CD4-positive, alpha-beta T cell treated with Interleukin-17A for 1 hour (primary cell): ENCODE measurements at regions not wholly inside any gene's neighbourhood (a gene's known extent, or its start where the extent isn't known, plus 50 kb on each side); places are given as distances from the start of the nearest gene placed in this dataset.
"Not testable (repeated sequence)": the region's sequence is repeated elsewhere in the genome, so short reads cannot be mapped to it uniquely, and the experiment has no call there.

Experiments
- DNase-seq: peaks from one replicate; pipeline ENCODE4 v3.0.0-alpha.2; 2020

GRCh38 chr7:65145008-65145407, 138.5 kb upstream of the ERV3-1 start:
- not testable (repeated sequence) for DNase-seq

DNA sequence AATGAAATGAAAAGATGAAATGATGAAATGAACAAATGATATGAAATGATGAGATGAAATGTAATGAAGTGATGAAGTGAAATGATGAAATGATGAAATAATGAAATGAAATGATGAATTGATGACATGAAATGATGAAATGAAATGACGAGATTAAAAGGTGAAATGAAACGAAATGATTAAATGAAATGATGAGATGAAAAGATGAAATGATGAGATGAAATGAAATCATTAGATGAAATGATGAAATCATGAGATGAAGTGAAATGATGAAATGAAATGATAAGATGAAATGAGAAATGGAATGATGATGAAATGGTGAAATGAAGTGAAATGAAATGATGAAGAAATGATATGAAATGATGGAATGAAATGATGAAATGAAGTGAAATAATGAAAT, 138.1 kb upstream of the ERV3-1 start:
- DNase-seq, result not testable (repeated sequence)

DNA sequence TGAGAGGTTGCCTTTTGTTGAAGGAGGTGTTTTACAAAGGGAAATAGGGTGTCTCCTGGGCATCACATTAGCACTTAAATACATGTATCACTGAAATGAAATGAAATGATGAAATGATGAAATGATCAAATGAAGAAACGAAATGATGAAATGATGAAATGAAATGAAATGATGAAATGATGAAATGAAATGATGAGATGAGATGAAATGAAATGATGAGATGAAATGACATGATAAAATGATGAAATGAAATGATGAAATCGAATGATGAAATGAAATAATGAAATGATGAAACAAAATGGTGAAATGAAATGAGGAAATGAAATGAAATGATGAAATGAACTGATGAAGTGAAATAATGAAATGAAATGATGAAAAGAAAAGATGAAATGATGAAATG, 137.6 kb upstream of the ERV3-1 start:
- DNase-seq, result not testable (repeated sequence)

- DNase-seq, result not testable (repeated sequence)
These were observed 135.4 kb upstream of the ERV3-1 start for GRCh38 chr7:65141894-65142293.

GRCh38 chr7:65141405-65141778, 134.9 kb upstream of the ERV3-1 start:
- not testable (repeated sequence) for DNase-seq

DNA sequence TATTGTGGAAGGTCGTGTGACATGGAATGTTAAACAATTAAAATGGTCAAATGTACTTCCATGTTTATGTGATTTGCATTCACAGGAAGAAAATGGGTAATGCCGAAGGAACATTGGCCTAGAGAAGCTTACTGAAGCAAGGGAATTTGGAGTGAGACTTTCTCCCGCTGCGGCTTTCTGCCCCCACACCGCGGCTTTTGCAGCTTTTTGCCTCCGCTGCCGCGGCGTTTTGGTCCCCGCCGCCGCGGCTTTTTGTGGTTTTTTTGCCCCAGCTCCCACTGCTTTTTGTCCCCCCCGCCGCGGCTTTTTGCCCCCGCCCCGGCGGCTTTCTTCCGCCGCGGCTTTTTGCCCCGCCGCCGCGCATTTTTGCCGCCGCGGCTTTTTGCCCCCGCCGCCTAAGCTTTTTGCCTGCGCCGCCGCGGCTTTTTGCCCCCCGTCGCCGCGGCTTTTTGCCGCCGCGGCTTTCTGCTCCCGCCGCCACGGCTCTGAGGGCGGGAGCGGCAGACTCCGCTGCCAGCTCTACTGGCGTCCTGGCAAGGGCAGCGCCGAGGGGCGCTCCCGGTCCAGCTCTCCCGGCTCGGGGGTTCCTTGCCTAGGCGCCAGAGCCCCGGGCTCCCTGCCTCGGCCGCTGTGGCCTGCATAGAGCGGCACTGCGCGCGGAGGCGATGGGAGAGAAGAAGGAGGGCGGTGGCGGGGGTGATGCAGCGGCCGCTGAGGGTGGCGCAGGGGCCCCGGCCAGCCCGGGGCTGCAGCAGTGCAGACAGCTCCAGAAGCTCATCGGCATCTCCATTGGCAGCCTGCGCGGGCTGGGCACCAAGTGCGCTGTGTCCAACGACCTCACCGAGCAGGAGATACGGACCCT, 134.3 kb upstream of the ERV3-1 start:
- DNase-seq, result not testable (repeated sequence)

DNA sequence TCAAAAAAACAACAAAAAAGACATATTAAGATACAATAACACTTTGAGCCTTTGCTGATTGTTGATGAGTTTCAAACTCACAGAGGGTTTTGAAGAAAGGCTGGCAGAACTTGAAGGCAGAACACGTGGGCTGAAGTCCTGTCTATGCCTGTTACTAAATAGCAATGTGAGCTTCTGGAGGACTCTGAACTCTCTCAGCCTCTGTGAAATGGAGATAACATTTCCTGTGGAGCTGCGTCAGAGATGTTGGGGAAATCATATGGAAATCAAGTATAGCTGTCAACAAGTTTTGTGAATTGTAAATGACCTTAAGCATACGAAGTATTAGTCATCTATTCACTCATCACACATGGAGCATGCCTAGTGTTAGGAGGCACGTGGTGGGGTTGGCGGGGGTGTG, 130.4 kb upstream of the ERV3-1 start:
- not testable (repeated sequence) for DNase-seq

DNA sequence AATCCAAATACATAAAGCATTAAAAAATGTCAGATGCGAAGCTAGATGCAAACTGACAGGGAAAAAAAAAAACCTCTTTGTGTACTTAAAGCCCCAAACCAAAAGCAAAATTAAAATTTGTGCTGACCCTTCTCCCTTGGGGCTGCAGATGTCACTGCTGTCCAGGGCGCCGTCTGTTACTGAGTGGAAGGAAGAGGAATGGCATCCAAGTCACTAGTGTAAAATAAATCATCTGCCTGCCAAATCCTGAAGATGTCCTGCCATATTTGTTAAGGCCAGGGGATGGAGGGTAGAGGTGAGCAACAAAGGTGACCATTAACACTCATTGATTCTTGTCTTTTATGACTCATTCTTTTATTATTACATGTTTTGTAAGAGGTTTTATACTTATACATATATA, 126.6 kb upstream of the ERV3-1 start:
- not testable (repeated sequence) for DNase-seq

DNA sequence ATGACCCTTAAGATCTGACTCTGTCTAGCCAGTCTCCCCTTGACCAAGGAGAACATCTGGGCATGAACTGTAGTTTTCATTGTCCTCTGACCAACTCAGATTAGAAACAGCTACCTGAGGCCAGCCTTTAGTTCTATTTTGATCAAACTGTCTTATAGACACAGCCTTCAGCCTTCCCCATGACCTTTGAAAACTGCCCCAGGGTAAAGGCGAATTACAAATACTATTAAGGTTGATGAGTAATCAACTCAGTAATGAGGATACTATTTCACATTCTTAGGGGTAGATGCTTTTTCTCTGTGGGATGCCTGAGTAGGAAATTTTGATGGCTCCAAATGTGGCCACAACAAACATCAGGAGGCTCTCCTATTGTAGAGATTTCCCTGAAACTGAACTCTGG, 125.8 kb upstream of the ERV3-1 start:
- not testable (repeated sequence) for DNase-seq

GRCh38 chr7:65127364-65127763, 120.9 kb upstream of the ERV3-1 start:
- DNase-seq, result not testable (repeated sequence)

DNA sequence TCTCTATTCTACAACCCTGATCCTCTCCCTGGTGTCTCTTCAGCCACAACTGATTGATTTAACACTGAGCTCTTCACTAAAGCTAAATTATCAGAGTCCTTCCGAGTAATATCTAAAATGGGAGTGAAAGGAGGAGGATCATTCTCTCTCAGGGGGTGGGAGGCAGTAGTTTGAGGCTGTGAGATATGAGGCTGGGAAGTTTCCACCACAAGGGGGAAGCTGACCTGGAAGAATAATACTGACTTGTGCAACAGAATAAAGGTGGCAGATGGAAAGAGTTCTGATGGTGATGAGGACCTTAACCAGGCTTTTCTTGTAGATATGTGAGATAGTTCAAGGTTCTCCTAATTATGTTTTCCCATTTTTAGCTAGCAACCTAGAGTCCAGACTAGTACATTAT, 118.1 kb upstream of the ERV3-1 start:
- not testable (repeated sequence) for DNase-seq

DNA sequence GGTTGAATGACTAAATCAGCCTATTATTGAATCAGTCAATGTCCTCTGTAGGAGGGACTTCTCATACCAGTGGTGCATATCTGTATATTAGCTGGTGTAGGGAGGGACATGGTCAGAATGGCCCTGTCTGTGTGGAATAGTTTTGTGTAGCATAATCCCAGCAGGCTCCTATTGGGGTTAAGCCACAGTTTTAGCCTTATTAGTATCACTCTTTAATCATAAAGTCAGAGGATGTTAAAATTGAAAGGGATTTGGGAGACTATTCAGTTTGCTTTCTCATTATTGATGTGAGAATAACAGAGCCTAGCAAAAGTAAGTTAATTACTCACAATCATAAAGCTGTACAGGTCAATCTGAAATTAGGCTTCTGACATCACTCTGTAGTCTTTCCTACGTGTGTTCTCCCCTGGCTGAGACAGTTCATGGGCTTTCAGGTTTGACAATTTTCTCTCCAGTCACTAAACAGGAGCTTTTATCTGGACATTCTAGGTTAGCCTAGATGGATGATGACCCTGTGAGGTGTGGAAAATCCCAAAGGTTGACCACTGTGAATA, 99.2 kb upstream of the ERV3-1 start:
- DNase-seq, result not testable (repeated sequence)

GRCh38 chr7:65100499-65100898, 94.0 kb upstream of the ERV3-1 start:
- DNase-seq, result not testable (repeated sequence)

DNA sequence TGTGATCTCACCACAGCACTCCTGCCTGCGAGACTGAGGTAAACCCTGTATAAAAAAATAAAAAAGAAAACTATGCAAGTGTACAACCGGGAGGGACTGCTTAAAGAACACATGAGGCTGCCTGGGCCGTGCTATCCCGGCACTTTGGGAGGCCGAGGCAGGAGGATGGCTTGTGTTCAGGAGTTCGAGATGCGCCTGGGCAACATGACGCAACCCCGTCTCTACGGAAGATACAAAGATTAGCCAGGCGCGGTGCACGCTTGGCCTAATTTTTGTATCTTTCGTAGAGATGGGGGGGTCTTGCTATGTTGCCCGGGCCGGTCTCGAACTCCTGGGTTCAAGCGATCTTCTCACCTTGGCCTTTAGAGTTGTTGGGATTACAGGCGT, 75.2 kb upstream of the ERV3-1 start:
- not testable (repeated sequence) for DNase-seq

DNA sequence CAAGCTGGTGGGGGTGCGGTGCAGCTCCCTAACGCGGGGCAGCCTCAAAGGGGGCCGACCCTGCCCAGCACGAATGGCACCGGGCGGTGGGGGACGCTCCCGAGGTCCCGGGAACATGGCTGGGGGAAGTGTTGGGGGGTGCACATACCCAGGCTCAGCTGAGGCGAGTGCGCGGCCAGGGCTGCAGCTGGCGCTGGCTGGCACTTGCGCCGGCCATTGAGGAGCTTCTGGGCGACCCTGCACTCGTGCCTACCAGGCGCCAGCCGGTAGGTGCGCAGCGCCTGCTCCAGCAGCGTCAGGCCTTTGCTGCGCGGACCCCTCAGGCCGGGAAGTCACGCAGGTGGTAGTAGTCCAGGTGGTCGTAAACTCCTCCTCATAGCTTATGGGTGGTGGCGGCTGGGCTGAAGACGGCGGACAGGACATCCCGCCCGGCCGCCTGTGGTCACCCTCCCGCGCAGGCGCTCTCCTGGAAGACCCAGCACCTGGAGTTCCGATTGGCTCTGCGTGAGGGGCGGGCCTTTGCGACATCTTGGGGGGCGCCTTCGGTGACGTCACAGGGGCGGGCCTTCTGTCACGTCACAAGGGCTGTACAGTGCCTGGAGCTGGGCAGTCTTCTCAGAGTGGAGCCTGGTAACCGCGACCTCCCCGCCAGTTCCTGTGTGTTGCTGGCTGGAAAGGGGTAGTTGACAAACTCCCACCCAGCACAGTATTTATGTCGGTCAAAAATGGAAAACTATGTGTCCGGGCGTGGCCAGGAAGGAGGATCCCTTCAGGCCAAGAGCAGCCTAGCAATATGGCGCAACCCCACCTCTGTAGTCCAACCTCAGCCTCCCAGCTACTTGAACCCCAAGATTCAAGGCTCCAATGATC, 74.5 kb upstream of the ERV3-1 start:
- DNase-seq, result peak; percentile 94

DNA sequence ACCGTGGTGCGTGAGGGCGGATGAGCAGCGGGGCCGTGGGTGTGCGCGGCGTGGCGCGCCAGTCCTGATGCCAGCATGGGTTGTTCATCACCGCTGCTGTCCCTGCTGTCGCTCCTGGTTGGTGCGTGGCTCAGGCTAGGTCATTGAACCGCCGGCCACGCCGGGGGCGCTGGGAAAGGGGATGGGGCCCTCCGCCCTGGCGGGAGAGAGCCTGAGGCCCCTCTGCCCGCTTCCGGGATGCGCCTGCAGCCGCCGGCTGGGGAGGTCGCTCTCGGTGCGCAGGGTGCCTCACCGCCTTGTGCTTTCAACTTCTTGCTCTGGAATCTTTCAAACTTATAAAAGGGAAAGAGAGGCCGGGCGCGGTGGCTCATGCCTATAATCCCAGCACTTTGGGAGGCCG, 68.5 kb upstream of the ERV3-1 start:
- not testable (repeated sequence) for DNase-seq

DNA sequence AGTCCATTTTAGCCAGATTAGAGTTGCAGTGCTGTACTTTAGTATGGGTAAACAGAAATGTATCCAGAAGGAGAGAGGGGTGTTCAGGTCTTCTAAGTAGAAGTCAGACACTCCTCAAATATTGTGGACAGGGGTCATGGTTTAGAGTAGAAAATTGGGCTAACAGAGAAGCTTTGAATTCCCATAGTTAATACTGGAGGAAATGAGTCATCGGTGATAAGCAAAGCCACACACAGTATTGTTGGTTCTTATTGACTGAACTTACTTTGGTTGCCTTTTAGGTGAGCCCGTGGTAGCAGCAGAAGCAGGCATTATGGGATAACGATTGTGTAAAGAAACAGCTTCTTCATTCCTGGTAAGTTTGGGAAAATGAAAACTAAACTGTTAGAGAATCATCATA, 66.7 kb upstream of the ERV3-1 start:
- not testable (repeated sequence) for DNase-seq

- not testable (repeated sequence) for DNase-seq
These were observed 65.5 kb upstream of the ERV3-1 start for GRCh38 chr7:65071854-65072431.

- not testable (repeated sequence) for DNase-seq
These were observed 63.0 kb upstream of the ERV3-1 start for GRCh38 chr7:65069476-65069875.

DNA sequence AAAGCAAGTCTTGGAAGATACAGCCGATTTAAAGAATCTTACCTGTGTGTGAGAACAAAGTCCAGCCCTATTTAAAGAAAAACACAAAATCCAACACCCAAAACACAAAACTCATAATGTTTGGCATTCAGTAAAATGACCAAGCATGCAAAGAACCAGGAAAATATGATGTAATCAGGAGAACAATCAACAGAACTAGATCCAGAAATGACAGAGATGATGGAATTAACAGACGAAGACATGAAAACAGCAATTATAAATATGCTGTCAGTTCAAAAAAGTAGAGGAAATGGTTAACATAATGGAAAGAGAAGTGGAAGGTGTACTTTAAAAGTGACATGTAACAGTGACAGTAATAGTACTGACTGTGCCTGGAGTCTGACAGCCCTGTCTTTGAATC, 56.1 kb upstream of the ERV3-1 start:
- DNase-seq, result not testable (repeated sequence)

- not testable (repeated sequence) for DNase-seq
These were observed 52.8 kb upstream of the ERV3-1 start for GRCh38 chr7:65059247-65059646.
